H9 (cell line): ENCODE measurements at regions not wholly inside any gene's neighbourhood (a gene's known extent, or its start where the extent isn't known, plus 50 kb on each side); places are given as distances from the start of the nearest gene placed in this dataset.

Source experiments
- DNase-seq: peaks from one replicate; pipeline ENCODE4 v3.0.0-alpha.2; 2017
- H2AFZ ChIP-seq: one replicate; pipeline ENCODE4 v1.6.1; 2013; ENCODE audit warnings: mild to moderate bottlenecking, low read length, control low read depth, moderate library complexity
- H2AK5ac ChIP-seq: 2 replicates; pipeline ENCODE4 v1.6.1; 2013; ENCODE audit warnings: low read length, control low read depth, mixed read lengths; ENCODE audit not compliant: insufficient read length
- H2BK120ac ChIP-seq: one replicate; pipeline ENCODE4 v1.6.1; 2013; ENCODE audit warnings: low read depth, mild to moderate bottlenecking, low read length, control low read depth, inconsistent platforms; ENCODE audit not compliant: poor library complexity, severe bottlenecking
- H2BK12ac ChIP-seq: 2 replicates; pipeline ENCODE4 v1.6.1; 2013; ENCODE audit warnings: low read length, control low read depth, mixed read lengths, low read depth; ENCODE audit not compliant: insufficient read length
- H2BK15ac ChIP-seq: 2 replicates; pipeline ENCODE4 v1.6.1; 2013; ENCODE audit warnings: low read depth, low read length, control low read depth
- H2BK20ac ChIP-seq: one replicate; pipeline ENCODE4 v1.6.1; 2013; ENCODE audit warnings: low read depth, mild to moderate bottlenecking, low read length, control low read depth, inconsistent platforms; ENCODE audit not compliant: poor library complexity, severe bottlenecking
- H2BK5ac ChIP-seq: 2 replicates; pipeline ENCODE4 v1.6.1; 2013; ENCODE audit warnings: low read length, control low read depth, mixed read lengths; ENCODE audit not compliant: insufficient read length
- H3K14ac ChIP-seq: 2 replicates; pipeline ENCODE4 v1.6.1; 2013; ENCODE audit warnings: low read length, control low read depth; ENCODE audit not compliant: insufficient read depth
- H3K18ac ChIP-seq: 2 replicates; pipeline ENCODE4 v1.6.1; 2013; ENCODE audit warnings: low read depth, mild to moderate bottlenecking, mixed read lengths, low read length, control low read depth; ENCODE audit not compliant: insufficient read length
- H3K23ac ChIP-seq: 2 replicates; pipeline ENCODE4 v1.6.1; 2013; ENCODE audit warnings: low read length, control low read depth, mixed read lengths, low read depth; ENCODE audit not compliant: insufficient read length
- H3K23me2 ChIP-seq: 2 replicates; pipeline ENCODE4 v1.6.1; 2013; ENCODE audit warnings: low read depth, mild to moderate bottlenecking, mixed read lengths, low read length, control low read depth; ENCODE audit not compliant: insufficient read length, poor library complexity, severe bottlenecking
- H3K27ac ChIP-seq: 2 replicates; pipeline ENCODE4 v1.5.1; 2013; ENCODE audit warnings: low read length, control low read depth, mixed read lengths, low read depth; ENCODE audit not compliant: insufficient read length
- H3K27me3 ChIP-seq: 2 replicates; pipeline ENCODE4 v1.6.1; 2013; ENCODE audit warnings: low read length, control low read depth, inconsistent platforms; ENCODE audit not compliant: insufficient read depth
- H3K4ac ChIP-seq: 2 replicates; pipeline ENCODE4 v1.6.1; 2013; ENCODE audit warnings: low read depth, mild to moderate bottlenecking, control low read depth, inconsistent platforms, low read length, moderate library complexity
- H3K4me1 ChIP-seq: 2 replicates; pipeline ENCODE4 v1.6.1; 2013; ENCODE audit warnings: low read length, control low read depth, inconsistent platforms; ENCODE audit not compliant: insufficient read depth
- H3K4me2 ChIP-seq: 2 replicates; pipeline ENCODE4 v1.6.1; 2013; ENCODE audit warnings: low read length, control low read depth, mixed read lengths; ENCODE audit not compliant: insufficient read length, insufficient read depth
- H3K56ac ChIP-seq: 2 replicates; pipeline ENCODE4 v1.6.1; 2013; ENCODE audit warnings: low read depth, mild to moderate bottlenecking, mixed read lengths, low read length, control low read depth; ENCODE audit not compliant: insufficient read length
- H3K79me1 ChIP-seq: 2 replicates; pipeline ENCODE4 v1.6.1; 2013; ENCODE audit warnings: low read depth, mild to moderate bottlenecking, moderate library complexity, low read length, control low read depth, inconsistent platforms; ENCODE audit not compliant: insufficient read depth, poor library complexity, severe bottlenecking
- H3K79me2 ChIP-seq: 2 replicates; pipeline ENCODE4 v1.6.1; 2013; ENCODE audit warnings: low read length, control low read depth, inconsistent platforms; ENCODE audit not compliant: insufficient read depth
- H3K9ac ChIP-seq: 2 replicates; pipeline ENCODE4 v1.6.1; 2013; ENCODE audit warnings: low read length, control low read depth, mixed read lengths; ENCODE audit not compliant: insufficient read length; ENCODE audit errors: extremely low read depth
- H3K9me3 ChIP-seq: one replicate; pipeline ENCODE4 v1.6.1; 2013; ENCODE audit warnings: low read depth, low read length, inconsistent platforms; ENCODE audit not compliant: control insufficient read depth
- H3T11ph ChIP-seq: one replicate; pipeline ENCODE4 v1.6.1; 2013; ENCODE audit warnings: mild to moderate bottlenecking, low read length, control low read depth, inconsistent platforms
- H4K20me1 ChIP-seq: one replicate; pipeline ENCODE4 v1.6.1; 2013; ENCODE audit not compliant: control insufficient read depth, insufficient read length, insufficient read depth
- H4K5ac ChIP-seq: 2 replicates; pipeline ENCODE4 v1.6.1; 2013; ENCODE audit warnings: low read depth, mild to moderate bottlenecking, mixed read lengths, low read length, control low read depth; ENCODE audit not compliant: insufficient read length
- H4K8ac ChIP-seq: replicated peaks from 2 replicates; pipeline ENCODE4 v1.6.1; 2013; ENCODE audit warnings: low read length, control low read depth, mixed read lengths, low read depth; ENCODE audit not compliant: insufficient read length
- H4K91ac ChIP-seq: 2 replicates; pipeline ENCODE4 v1.6.1; 2013; ENCODE audit warnings: low read depth, mild to moderate bottlenecking, moderate library complexity, mixed read lengths, low read length, control low read depth; ENCODE audit not compliant: insufficient read length
- H3K27ac Mint-ChIP-seq, 3 experiments: 2 replicates in 2 of 3; 3 replicates in 1 of 3; pipeline ENCODE4 v1.8.0; 2020 to 2021; ENCODE audit warnings: mixed read lengths in 3 of 3, mild to moderate bottlenecking in 1 of 3, moderate library complexity in 1 of 3
- H3K27me3 Mint-ChIP-seq: 2 replicates; pipeline ENCODE4 v1.8.0; 2021; ENCODE audit warnings: low read depth, mild to moderate bottlenecking, moderate library complexity, mixed read lengths
- H3K36me3 Mint-ChIP-seq, 3 experiments: 2 replicates in 2 of 3; 3 replicates in 1 of 3; pipeline ENCODE4 v1.8.0; 2020 to 2021; ENCODE audit warnings: low read depth in 3 of 3, mixed read lengths in 3 of 3; ENCODE audit not compliant: insufficient read depth in 1 of 3
- H3K4me1 Mint-ChIP-seq, 2 experiments: 2 replicates each; pipeline ENCODE4 v1.8.0; 2020; ENCODE audit warnings: mixed read lengths in 2 of 2
- H3K4me3 Mint-ChIP-seq, 2 experiments: 2 replicates in 1 of 2; 3 replicates in 1 of 2; pipeline ENCODE4 v1.8.0; 2020 to 2021; ENCODE audit warnings: mild to moderate bottlenecking in 2 of 2, mixed read lengths in 2 of 2, moderate library complexity in 1 of 2
- H3K9me3 Mint-ChIP-seq, 2 experiments: 2 replicates in 1 of 2; 3 replicates in 1 of 2; pipeline ENCODE4 v1.8.0; 2020; ENCODE audit warnings: mild to moderate bottlenecking in 2 of 2, mixed read lengths in 2 of 2, moderate library complexity in 1 of 2
- whole genome bisulfite sequencing: extraction: QIAGEN DNeasy Blood & Tissue Kit; methylation state at CpG from one replicate; pipeline ENCODE4 v1.1.7; 2013; ENCODE audit warnings: missing lambda C conversion rate, low lambda C conversion rate, mixed read lengths; ENCODE audit not compliant: insufficient read length; ENCODE audit errors: extremely low coverage; 5-methylcytosine and 5-hydroxymethylcytosine counted together
- TF ChIP-seq, protein P1 (sequence below): fragments of 200-600 bp; sonication (generic); conservative IDR thresholded peaks from 3 replicates; pipeline ENCODE4 v1.8.0; 2021; ENCODE audit warnings: antibody characterized with exemption, mild to moderate bottlenecking

DNA sequence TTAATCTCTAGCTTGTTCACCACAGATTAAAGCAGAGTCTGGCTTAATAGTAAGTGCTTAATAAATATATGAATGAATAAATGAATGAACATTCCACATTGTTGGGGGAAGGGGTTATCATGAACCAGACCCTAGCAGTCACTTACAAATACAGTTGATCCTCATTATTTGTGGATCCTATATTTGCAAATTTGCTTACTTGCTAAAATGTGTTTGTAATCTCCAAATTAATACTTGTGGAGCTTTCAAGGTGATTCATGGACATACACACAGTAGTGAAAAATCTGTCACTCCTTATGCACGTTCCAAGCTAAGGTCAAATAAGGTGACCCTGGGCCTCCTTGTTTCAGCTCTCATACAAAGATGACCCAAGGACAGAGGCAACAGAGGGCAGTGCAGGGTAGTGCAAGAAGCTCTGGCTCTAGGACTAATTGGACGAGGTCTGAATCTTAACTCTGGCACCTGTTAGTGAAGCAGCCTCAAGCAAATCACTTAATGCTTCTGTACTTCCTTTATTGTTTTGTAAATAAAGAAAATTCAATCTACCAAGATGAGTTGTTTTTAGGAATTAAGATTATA lies 112.8 kb upstream of the C2CD4B start:
- Histone ChIP-seq H3K27me3 (no peaks in the 10 kb centered on the region), H3K27ac (no peak overlapping the region), H3K79me1 (no peaks in the 10 kb centered on the region), H4K91ac (no peak overlapping the region), H2AFZ (no peak overlapping the region), H3K23me2 (no peaks in the 10 kb centered on the region), H4K20me1 (no peaks in the 10 kb centered on the region), H4K5ac (no peak overlapping the region), H3K9me3 (no peaks in the 10 kb centered on the region), H3K4me2 (no peak overlapping the region), H3K79me2 (no peaks in the 10 kb centered on the region), H3K9ac (no peak overlapping the region), H2BK120ac (no peak overlapping the region), H3K23ac (no peak overlapping the region), H2BK15ac (no peak overlapping the region), H3K56ac (no peak overlapping the region), H3K4ac (no peak overlapping the region), H3K14ac (no peak overlapping the region), H2AK5ac (no peak overlapping the region), H4K8ac (no peak overlapping the region), H3K18ac (no peak overlapping the region), H2BK20ac (no peak overlapping the region), H3K4me1 (no peaks in the 10 kb centered on the region), H3T11ph (no peak overlapping the region), H2BK5ac (no peak overlapping the region), H2BK12ac (no peak overlapping the region)
- H3K27me3 Mint-ChIP-seq: no peaks in the 10 kb centered on the region
- no peak overlapping the region for H3K27ac Mint-ChIP-seq
- no CpG with 5 or more reads among the region's 2 CpGs for WGBS
- no peaks in the 10 kb centered on the region for H3K36me3 Mint-ChIP-seq
- H3K4me3 Mint-ChIP-seq: no peak overlapping the region
- no peak for DNase-seq
- H3K4me1 Mint-ChIP-seq: no peaks in the 10 kb centered on the region
- H3K9me3 Mint-ChIP-seq: no peaks in the 10 kb centered on the region; a peak in 1 of 5 replicates
- TF ChIP-seq, protein P1, sequence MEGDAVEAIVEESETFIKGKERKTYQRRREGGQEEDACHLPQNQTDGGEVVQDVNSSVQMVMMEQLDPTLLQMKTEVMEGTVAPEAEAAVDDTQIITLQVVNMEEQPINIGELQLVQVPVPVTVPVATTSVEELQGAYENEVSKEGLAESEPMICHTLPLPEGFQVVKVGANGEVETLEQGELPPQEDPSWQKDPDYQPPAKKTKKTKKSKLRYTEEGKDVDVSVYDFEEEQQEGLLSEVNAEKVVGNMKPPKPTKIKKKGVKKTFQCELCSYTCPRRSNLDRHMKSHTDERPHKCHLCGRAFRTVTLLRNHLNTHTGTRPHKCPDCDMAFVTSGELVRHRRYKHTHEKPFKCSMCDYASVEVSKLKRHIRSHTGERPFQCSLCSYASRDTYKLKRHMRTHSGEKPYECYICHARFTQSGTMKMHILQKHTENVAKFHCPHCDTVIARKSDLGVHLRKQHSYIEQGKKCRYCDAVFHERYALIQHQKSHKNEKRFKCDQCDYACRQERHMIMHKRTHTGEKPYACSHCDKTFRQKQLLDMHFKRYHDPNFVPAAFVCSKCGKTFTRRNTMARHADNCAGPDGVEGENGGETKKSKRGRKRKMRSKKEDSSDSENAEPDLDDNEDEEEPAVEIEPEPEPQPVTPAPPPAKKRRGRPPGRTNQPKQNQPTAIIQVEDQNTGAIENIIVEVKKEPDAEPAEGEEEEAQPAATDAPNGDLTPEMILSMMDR: no peak; the same call in 2 of the 3 replicates
